ENCODE measurements at regions not wholly inside any gene's neighbourhood (a gene's known extent, or its start where the extent isn't known, plus 50 kb on each side); places are given as distances from the start of the nearest gene placed in this dataset.

- CTCF ChIA-PET = no interaction called here
- Histone ChIP-seq H3K36me3 (ENCODE audit: control insufficient read depth, insufficient read depth, low read length) (no peaks in the 10 kb centered on the region), H3K4me3 (ENCODE audit: low read depth in 2 of 2, low read length in 2 of 2) (no peak overlapping the region), H3K4me1 (ENCODE audit: control insufficient read depth, insufficient read depth, low read length) (no peaks in the 10 kb centered on the region), H3K27me3 (ENCODE audit: control insufficient read depth, insufficient read depth, low read length) (no peaks in the 10 kb centered on the region), H3K27ac (ENCODE audit: low read length) (no peak overlapping the region), H3K9me3 (ENCODE audit: control insufficient read depth, insufficient read depth, low read depth, low read length) (no peaks in the 10 kb centered on the region)
- DNase-seq (ENCODE audit: low read depth, low spot score) (no peak), ATAC-seq (no peak)
- POLR2A ChIA-PET = no interaction called here
- BruUV-seq (replicated peaks) = no TSS peak
- TF ChIP-seq CTCF (IDR thresholded peaks at IDR 0.05) (no peak), REST (IDR thresholded peaks at IDR 0.05; ENCODE audit: insufficient read depth in 1 of 2, low read depth in 2 of 2, low read length in 1 of 2) (no peak), TCF7L2 (IDR thresholded peaks at IDR 0.05; ENCODE audit: low read depth, low read length) (no peak), POLR2AphosphoS5 (IDR thresholded peaks at IDR 0.05; ENCODE audit: low read depth, low read length) (no peak), SIN3A (IDR thresholded peaks at IDR 0.05; ENCODE audit: borderline replicate concordance, insufficient read depth, low read depth, low read length) (no peak)
- intact Hi-C loops (cut with micrococcal nuclease; ENCODE audit: unreplicated experiment) = no loop called here
- in situ Hi-C loops (cut with HindIII; ENCODE audit: low pct_unique_long_range_greater_than_20kb, low sequenced_read_pairs) = no loop called here
These were observed 579.6 kb upstream of the NR5A2 start for GRCh38 chr1:199447906-199448305.

GRCh38 chr1:199448646-199449045 is 578.9 kb upstream of the NR5A2 start:
- no peaks in the 10 kb centered on the region for H3K36me3 ChIP-seq (ENCODE audit: control insufficient read depth, insufficient read depth, low read length)
- in situ Hi-C loops (cut with HindIII; ENCODE audit: low pct_unique_long_range_greater_than_20kb, low sequenced_read_pairs) (no loop called here), intact Hi-C loops (cut with micrococcal nuclease; ENCODE audit: unreplicated experiment) (no loop called here)
- CTCF ChIA-PET = no interaction called here
- H3K4me3 ChIP-seq (ENCODE audit: low read depth in 2 of 2, low read length in 2 of 2) = no peak overlapping the region
- H3K9me3 ChIP-seq (ENCODE audit: control insufficient read depth, insufficient read depth, low read depth, low read length) = no peaks in the 10 kb centered on the region
- no peaks in the 10 kb centered on the region for H3K27me3 ChIP-seq (ENCODE audit: control insufficient read depth, insufficient read depth, low read length)
- TF ChIP-seq REST (IDR thresholded peaks at IDR 0.05; ENCODE audit: insufficient read depth in 1 of 2, low read depth in 2 of 2, low read length in 1 of 2) (no peak), TCF7L2 (IDR thresholded peaks at IDR 0.05; ENCODE audit: low read depth, low read length) (no peak), CTCF (IDR thresholded peaks at IDR 0.05) (no peak), SIN3A (IDR thresholded peaks at IDR 0.05; ENCODE audit: borderline replicate concordance, insufficient read depth, low read depth, low read length) (no peak), POLR2AphosphoS5 (IDR thresholded peaks at IDR 0.05; ENCODE audit: low read depth, low read length) (no peak)
- H3K27ac ChIP-seq (ENCODE audit: low read length) = no peak overlapping the region
- DNase-seq (ENCODE audit: low read depth, low spot score) = no peak
- no peaks in the 10 kb centered on the region for H3K4me1 ChIP-seq (ENCODE audit: control insufficient read depth, insufficient read depth, low read length)
- BruUV-seq (replicated peaks) = no TSS peak
- POLR2A ChIA-PET = no interaction called here
- ATAC-seq = no peak
